ENCODE measurements at regions not wholly inside any gene's neighbourhood (a gene's known extent, or its start where the extent isn't known, plus 50 kb on each side); places are given as distances from the start of the nearest gene placed in this dataset.
"Not testable (repeated sequence)": the region's sequence is repeated elsewhere in the genome, so short reads cannot be mapped to it uniquely, and the experiment has no call there.

DNA sequence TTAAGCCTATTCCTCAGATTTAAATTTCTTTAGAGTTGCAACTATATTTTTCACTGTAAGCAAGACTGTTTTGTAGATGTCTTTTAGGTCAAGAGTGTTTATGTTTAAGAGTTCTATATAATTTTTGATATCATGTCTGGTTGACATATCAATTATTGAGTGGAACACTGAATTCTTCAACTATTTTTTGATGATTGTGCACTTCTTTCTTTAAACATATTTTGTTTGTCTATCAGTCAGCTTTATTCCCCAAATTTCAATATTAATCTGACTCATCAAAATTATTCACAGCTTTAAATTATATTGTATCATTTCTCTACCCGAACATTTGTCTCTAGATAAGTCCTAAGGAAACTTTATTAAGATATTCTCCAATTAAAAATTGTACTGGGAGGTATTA lies 933.6 kb upstream of the ROBO1 start:
- no peak for DNase-seq

DNA sequence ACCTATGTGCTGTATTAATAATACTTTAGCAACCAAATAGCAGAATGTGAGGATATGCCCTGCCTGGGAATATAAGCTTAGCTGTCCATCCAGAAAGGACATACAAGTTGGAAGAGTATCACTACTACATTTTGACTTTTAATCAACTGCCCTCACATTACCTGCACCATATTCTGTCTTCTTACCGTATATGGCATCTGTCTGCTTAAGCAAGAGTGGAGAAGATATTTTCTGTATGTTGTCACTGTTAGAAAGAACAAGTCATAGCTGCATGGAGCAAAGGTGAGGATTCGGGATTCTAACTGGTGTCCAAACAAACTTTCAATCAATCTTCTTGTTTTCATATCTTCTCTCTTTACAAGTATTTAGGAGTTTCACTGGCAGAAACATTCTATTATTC lies 929.5 kb upstream of the ROBO1 start:
- DNase-seq: no peak

DNA sequence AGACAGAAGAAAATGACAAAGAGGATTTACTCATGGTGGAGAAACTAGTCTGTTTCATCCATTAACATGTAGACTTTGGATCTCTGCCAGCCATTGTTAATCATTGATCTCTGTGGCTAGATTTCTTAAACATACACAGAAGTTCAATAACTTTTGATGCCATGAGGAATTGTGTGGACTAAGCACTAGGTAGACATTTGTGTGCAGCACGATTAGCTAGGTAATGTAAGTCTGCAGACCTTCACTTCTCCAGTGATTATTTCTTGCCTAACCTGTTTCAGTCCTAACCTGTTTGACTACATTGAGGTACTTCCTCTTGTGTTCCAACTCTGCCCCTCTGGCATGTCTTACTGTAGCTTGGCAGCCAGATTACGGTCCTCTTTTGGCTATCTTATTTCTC lies 928.5 kb upstream of the ROBO1 start:
- DNase-seq: no peak

DNA sequence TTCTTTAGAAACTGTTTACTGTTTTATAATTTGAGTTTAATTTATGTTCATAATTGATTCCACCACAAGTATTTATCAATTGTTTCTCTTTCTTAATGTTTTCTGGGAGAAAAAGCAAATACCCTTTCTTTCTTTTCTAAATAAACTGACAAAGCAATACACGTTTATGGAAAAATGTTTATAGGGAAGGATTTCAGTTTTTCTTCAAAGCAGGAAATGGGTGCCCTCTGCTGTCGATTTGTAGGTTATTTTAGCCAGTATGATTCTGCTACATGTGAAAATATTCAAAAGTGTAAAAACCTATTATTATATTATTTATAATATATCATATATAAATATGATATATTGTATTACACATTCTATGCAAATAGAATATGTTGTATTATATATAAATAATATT lies 921.0 kb upstream of the ROBO1 start:
- peak; percentile 18 for DNase-seq

DNA sequence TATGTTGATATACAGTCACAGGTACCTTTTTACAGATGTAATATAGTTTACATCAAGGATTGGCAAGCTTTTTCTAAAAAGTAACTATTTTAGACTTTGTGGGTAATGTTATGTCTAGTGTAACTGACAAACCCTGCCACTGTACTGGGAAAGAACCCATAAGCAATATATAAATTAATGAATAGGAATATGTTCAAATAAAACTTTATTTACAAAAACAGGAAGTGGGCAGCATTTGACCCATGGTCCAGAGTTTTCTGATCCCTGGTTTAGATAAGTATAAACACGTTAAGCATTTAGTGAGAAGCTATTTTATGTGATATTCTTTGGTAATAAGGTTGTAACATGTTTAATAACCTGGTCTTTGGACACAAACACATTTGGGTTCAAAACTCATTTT lies 915.2 kb upstream of the ROBO1 start:
- no peak for DNase-seq

DNA sequence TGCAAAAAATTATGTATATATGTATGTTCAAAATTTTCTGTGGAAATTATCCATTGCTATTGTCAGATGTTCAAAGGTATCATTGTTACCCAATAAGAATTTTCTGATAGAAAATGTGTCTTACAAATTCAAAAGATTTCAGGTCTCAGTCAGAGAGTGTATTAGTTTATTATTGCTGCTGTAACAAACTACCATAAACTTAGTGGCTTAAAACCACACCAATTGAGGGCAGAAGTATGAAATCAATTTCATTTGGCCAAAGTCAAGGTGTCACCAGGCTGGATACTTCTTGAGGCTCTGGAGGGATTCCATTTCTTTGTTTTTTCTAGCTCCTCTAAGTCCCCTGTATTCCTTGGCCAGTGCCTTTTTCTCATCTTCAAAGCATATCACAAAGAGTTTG lies 914.4 kb upstream of the ROBO1 start:
- no peak for DNase-seq

DNA sequence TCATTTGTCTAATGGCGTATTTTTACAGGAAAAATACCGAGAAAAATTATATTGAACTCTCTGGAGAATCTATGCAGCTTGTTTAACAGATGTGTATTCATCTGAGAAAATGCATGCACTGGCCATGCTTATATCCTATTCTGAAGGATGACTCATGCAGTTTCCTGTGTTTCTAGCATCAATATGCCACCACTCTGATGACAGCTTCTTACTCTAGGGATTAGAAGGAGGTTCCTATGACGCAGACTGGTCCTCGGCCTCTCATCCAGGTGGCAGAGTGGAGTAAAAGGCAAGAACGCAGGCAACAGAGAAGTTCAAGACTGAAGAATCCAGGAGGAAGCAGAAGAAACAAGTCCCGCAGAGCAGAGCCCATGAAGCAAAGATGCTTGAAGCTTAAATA lies 910.0 kb upstream of the ROBO1 start:
- no peak for DNase-seq

DNA sequence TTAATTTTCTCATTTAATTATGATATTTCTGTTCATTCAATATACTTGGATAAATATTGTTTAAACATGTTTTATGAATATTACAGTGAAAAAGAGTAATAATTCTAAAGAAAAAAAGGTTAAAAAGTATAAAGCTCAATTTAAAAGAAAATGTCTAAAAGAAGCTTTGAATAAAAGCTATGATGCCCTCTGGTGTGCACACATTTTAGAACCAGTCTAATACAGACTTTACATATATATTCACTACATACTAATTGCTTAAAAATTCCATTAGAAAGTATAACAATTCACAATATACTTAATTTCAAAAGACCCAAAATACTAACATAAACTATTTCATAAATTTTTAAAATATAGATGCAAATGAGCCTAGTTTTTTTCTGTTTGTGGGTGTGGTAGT lies 909.1 kb upstream of the ROBO1 start:
- DNase-seq: no peak

DNA sequence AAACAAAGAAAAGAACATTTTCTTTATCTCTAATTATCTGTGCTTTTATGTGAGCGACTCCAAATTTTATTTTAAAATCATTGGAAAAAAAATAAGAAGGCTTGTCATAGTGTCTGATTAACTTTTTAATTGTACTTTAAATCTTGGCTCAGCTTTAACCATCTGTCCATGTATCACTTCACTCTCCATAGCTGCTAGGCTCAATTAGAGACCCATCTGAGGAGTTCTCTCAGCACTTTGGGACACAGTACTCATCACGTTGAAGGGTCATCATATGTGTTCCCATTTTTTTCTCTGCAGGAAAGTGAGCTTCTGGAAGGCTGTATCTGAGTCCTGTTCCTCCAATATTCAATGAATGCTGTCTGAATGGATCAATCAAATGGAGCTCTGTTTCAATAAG lies 908.5 kb upstream of the ROBO1 start:
- DNase-seq: no peak

DNA sequence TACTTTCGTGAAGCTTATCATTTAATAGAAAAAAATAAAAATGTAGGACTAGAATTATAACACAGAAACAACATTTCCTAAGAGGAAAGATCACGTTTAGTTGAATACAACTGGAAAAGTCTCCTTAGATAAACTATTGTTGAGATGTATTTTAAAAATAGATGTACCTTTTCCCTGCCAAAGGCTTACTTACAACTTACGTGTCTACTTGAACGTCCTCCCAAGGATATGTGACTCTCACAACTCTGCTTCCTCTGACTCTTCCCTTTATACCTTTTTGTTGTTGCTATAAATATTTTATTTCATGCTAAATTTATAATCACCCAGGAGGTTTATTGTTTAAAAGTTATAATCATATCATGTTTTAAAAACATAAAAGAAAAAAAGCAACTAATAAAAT lies 908.0 kb upstream of the ROBO1 start:
- DNase-seq: no peak

DNA sequence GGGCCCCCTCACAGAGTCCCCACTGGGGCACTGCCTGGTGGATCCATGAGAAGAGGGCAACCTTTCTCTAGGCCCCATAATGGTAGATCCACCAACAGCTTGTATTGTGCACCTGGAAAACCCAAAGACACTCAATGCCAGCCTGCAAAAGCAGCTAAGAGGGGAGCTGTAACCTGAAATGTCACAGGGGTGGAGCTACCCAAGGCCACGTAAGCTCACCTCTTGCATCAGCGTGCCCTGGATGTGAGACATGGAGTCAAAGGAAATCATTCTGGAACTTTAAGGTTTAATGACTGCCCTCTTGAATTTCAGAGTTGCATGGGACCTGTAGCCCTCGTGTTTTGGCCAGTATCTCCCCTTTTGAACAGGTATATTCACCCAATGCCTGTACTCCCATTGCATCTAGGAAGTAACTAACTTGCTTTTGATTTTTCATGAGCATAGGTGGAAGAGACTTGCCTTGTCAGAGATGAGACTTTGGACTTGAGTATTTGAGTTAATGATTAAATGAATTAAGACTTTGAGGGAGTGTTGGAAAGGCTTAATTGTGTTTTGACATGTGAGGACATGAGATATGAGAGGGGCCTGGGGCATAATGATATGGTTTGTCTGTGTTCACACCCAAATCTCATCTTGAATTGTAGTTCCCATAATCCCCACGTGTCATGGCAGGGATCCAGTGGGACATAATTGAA lies 900.9 kb upstream of the ROBO1 start:
- DNase-seq: no peak

DNA sequence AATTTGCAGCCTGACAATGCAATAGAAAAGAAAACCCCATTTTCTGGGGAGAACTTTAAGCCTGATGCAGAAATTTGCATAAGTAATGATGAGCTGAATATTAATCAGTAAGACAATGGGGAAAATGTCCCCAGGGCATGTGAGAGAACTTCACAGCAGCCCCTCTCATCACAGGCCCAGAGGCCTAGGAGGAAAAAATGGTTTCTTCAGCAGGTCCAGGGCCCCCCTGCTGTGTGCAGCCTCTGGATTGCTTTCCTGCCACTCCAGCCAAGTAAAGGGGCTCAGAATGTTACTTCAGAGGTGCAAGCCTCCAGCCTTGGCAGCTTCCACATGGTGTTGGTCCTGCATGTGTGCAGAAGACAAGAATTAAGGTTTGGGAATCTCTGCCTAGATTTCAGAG lies 900.3 kb upstream of the ROBO1 start:
- DNase-seq: no peak

DNA sequence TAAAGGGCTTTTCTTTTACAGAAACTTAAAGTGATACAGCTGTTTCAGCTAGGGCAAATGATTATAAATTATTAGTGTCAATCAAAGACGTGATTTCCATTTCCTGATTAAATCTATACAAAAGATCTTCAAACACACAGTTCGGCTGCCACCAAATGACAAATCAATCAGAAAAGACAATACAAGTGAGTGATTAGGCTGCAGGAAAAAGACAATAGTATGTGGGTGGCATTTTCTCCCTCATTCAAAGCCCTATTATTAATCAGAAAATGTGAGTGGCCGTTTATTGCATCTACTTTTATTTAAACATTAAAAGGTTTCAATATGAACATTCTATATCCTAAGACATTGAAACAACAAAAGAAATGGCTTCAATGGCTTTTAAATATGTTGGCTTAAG lies 895.6 kb upstream of the ROBO1 start:
- DNase-seq: no peak

DNA sequence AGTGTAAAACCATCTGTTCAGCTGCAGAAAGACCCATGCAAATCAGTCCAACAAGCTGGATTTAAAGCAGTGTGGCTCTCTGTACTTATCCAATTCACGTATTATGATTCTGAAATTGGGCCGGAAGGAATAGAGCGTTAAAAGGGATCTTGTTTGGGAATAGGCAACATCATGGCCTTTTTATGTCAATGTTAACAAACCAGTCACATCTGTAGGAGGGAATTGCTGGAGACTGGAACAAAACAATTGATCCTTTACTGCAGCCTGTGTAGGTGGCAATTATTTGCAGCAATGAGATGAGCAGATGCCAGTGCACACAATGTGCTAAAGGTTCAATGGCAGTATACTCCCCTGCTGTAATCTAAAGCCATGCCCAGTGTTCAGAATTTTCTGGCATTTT lies 887.4 kb upstream of the ROBO1 start:
- DNase-seq: no peak

DNA sequence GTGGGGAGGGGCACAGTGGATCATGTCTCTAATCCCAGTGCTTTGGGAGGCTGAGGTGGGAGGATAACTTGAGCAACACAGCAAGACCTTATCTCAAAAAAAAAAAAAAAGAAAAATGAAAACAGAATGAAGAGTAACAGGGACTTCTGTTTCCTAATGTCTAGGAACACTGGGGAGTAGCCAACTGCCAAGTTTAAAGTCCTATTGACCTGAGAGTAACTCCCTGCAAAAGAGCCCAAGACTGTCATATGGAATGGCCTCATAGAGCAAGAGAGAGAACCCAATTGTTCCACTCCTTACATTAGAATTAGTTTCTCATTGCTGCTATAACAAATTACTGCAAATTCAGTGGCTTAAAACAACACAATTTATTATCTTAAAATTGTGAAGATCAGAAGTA lies 881.4 kb upstream of the ROBO1 start:
- no peak for DNase-seq

DNA sequence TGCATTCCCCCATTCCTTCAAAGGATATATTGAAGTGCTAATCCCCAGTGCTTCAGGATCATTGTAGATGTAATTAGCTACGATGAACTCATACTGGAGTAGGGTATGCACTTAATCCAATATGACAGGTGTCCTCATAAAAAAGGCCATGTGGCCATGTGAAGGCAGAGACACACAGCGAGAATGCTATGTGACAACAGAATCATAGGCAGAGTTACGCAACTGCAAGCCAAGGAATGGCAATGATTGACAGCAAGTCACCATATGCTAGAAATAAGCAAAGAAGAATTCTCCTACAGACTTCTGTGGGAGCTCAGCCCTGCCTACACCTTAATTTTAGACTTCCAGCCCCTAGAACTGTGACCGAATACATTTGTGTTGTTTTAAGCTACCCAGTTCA lies 875.6 kb upstream of the ROBO1 start:
- no peak for DNase-seq

DNA sequence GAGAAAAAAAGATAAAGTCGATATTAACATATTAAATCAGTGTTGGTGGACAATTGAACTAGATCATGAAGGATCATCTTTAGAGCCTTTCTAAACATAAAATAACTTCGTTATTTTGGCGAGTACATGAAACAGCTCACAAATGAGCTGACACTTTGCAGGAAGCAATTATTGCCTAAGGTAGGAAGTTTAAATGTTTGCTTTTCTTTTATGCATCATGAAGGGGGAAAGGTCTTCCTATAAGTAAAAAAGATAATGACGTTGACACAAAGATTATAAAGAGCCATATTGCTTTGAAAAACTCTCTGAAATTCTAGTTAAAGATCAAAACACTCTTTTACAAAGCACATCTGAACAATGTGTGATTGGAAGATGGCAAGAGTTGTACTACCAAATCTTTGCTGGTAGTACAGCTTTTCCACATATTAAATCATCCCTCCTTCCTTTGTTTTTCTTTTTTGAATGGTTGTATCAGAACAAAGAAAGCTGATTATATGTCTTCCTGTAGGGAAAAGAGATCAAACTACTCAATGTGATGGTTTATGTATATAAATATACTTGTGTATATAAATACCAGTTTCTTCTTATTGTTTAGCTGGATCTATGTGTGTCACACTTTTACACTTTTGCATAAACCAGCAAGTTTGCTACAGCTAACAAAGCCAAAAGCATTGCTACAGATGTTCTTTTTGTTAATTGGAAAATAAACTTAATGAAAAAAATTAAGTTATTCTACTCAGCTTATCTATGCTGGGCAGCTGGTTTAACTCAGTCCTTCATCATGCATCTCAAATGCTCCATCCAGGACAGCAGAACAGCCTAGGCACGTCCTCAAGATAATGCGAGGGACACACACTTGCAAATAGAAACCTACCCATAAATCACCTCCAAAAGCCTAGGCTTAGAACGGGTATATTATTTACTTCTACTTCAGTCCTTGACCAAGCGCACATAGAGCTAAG lies 850.8 kb upstream of the ROBO1 start:
- no peak for DNase-seq

DNA sequence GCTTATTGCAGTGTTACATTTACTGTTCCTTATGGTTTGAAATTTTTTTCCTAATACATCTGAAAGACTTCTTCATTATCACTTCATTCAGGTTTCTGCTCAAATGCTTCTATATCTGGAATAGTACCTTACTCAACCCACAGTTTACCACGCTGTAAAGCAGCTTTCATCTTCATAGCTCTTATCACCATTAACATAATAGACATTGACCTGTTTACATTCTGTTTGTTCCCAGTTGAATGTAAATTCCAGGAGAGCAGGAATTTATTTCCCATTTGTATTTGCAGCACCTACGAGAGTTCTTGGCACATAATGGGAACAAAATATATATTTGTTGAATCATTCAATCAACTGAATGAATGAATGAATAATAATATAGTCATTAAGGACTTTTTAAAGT lies 844.6 kb upstream of the ROBO1 start:
- no peak for DNase-seq

DNA sequence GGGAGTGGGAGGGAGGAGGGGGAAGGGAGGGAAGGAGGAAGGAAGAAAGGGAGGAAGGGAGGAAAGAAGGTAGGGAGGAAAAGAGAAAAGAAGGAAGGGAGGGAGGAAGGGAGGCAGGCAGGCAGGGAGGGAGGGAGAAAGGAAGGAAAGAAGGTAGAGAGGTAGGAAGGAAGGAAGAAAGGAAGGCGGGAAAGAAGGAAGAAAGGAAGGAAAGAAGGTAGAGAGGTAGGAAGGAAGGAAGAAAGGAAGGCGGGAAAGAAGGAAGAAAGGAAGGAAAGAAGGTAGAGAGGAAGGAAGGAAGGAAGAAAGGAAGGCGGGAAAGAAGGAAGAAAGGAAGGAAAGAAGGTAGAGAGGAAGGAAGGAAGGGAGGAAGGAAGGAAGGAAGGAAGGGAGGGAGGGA lies 840.3 kb upstream of the ROBO1 start:
- not testable (repeated sequence) for DNase-seq

DNA sequence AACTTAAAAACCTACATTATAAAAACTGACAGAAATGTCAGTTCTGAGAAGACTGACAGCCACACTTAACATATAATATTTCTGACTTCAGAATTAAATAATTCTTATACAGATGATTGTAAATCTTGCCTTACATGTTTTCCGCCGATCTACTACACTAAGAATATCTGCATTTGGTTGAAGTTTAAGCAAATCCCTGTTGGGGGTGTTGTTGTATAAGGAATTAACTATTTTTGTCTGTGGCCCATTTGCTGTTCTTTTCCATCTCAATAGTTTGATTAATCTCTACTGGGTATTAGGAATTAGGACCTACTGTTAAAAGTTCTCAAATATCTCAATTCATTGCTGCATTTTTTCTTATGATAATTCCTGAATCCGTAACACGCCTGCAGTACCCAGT lies 838.3 kb upstream of the ROBO1 start:
- DNase-seq: no peak

DNA sequence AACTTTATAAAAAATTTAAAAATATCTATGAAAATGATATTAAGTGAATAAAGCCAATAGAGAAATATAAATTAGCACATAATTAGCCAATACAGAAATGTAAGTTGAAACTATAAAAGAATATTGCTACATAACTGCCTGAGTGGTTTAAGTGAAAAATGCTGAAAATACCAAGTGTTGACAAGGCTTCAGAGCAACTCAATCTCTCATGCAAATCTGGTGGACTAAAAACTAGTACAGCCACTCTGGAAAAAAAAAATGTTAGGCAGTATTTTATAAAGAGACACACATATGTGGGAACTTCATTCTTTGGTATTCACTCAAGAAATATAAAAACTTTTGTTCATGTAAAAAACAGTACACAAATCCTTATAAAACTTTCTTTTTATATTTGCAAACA lies 833.7 kb upstream of the ROBO1 start:
- DNase-seq: no peak

DNA sequence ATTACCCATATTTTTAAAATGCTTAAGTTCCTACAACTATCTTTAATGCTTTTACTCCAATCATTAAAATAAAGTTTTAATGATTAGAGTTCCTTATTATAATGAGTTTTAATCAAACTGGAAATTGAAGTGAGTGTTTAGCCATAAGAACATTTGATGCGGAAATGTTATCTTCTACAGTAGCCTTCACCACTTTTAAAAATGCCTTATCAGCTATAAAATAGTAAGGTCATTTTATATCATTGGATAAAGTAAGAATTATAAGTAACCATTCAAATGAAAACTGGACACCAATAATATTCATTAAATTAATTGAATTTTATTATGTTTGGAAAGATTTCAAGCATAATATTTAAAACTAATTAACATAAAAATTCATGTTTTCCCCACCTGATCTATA lies 825.0 kb upstream of the ROBO1 start:
- DNase-seq: no peak

DNA sequence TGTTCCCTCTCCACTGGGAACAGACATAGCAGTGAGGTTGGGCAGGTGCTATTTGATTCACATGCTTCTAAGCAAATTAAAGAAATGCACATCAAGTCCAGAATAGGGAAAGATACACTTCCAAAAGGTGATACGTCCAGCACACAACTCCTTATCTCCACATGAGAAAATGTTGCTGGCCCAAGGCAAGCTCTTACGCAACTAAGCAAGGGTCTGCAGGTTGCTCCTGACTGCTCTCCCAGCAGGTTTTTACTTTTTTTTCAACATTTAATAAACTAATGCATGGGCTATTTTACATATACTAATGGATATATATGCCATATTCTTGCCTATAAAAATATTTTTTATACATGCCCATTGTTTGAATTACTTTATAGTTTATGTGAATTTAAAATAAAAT lies 818.5 kb upstream of the ROBO1 start:
- DNase-seq: no peak

DNA sequence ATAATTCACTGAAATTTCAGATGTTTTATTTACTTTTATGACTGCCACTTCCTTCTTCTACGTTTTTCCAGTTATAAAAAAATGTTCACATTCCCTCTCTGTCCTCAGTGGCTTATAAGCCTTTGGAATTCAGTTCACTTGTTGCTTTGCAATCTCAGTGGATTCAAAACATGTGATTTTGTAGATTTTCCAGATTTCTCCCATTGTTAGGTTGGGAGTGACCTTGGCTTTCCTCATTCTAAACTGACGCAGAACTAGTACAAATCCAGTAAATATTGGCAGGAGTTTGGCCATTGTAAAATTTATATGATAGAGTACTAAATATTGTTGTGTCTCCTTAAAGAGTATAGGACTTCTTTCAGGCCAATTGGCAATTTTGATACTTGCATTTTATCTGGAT lies 812.3 kb upstream of the ROBO1 start:
- no peak for DNase-seq

DNA sequence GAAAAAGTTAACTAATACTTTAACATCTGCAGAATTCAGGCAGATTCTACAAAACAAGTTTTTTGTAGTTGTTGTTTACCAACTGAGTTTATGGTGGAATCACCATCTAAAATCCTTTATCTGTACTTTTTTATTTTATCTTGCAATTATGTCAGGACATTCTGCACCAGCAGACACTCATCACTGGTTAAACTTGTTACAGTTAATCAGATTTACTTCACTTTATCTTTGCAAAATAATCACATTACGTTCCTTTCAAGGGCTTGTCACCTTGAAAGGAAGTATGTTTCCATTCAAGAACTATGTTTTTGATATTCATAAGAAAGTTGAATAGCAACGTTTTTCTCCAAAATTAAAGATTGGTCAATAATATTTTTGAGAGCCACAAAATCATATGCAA lies 796.6 kb upstream of the ROBO1 start:
- DNase-seq: no peak
